WTC11 (cell line): ENCODE measurements at regions not wholly inside any gene's neighbourhood (a gene's known extent, or its start where the extent isn't known, plus 50 kb on each side); places are given as distances from the start of the nearest gene placed in this dataset.

ENCODE experiments used
- ATAC-seq: fragments of 200-7000 bp; cut with Tn5 transposase; 2 replicates; pipeline ENCODE4 v1.10.0; 2021; ENCODE audit warnings: mild to moderate bottlenecking, moderate library complexity
- CTCF ChIA-PET: fragments of 300-600 bp; sonication (Branson Sonifier 250); formaldehyde crosslinking; loops from one replicate; lab custom pipeline; 2021; ENCODE audit warnings: antibody characterized with exemption; lab: Charles Lee
- POLR2A ChIA-PET: fragments of 350-600 bp; sonication (Branson Sonifier 250); formaldehyde crosslinking; loops from one replicate; lab custom pipeline; 2021; ENCODE audit warnings: antibody characterized with exemption; lab: Charles Lee
- DNase-seq: peaks from one replicate; pipeline ENCODE4 v3.0.0; 2021; ENCODE audit warnings: low spot score
- H3K27ac Mint-ChIP-seq: 2 replicates; pipeline ENCODE4 v1.8.0; 2021; ENCODE audit warnings: mixed read lengths
- H3K27me3 Mint-ChIP-seq: 2 replicates; pipeline ENCODE4 v1.8.0; 2021; ENCODE audit warnings: low read depth, mild to moderate bottlenecking, moderate library complexity, mixed read lengths
- H3K36me3 Mint-ChIP-seq: 2 replicates; pipeline ENCODE4 v1.8.0; 2021; ENCODE audit warnings: mixed read lengths
- H3K4me1 Mint-ChIP-seq: 2 replicates; pipeline ENCODE4 v1.8.0; 2022; ENCODE audit warnings: mixed read lengths
- H3K4me3 Mint-ChIP-seq: 2 replicates; pipeline ENCODE4 v1.8.0; 2021; ENCODE audit warnings: mild to moderate bottlenecking, moderate library complexity, mixed read lengths
- H3K9me3 Mint-ChIP-seq: 2 replicates; pipeline ENCODE4 v1.8.0; 2021; ENCODE audit warnings: mixed read lengths
- AFF4 ChIP-seq: sonication (generic); formaldehyde crosslinking; IDR thresholded peaks from 2 replicates; pipeline ENCODE4 v1.8.1; 2023; ENCODE audit warnings: mild to moderate bottlenecking, missing genetic modification reagents, borderline replicate concordance
- ATF6 ChIP-seq: sonication (generic); formaldehyde crosslinking; IDR thresholded peaks from 2 replicates; pipeline ENCODE4 v1.8.1; 2023; ENCODE audit warnings: mild to moderate bottlenecking, missing genetic modification reagents
- FOXP1 ChIP-seq: sonication (generic); formaldehyde crosslinking; IDR thresholded peaks from 2 replicates; pipeline ENCODE4 v1.8.0; 2022; ENCODE audit warnings: missing genetic modification reagents, mild to moderate bottlenecking, moderate library complexity, borderline replicate concordance
- MAX ChIP-seq: sonication (generic); formaldehyde crosslinking; IDR thresholded peaks from 2 replicates; pipeline ENCODE4 v1.8.0; 2022; ENCODE audit warnings: mild to moderate bottlenecking, missing genetic modification reagents
- MYBL2 ChIP-seq: sonication (generic); formaldehyde crosslinking; IDR thresholded peaks from 2 replicates; pipeline ENCODE4 v1.8.1; 2023; ENCODE audit warnings: mild to moderate bottlenecking, moderate library complexity, missing genetic modification reagents
- NR2C2 ChIP-seq: sonication (generic); formaldehyde crosslinking; IDR thresholded peaks from 2 replicates; pipeline ENCODE4 v1.8.0; 2022; ENCODE audit warnings: mild to moderate bottlenecking, missing genetic modification reagents
- RELA ChIP-seq: sonication (generic); formaldehyde crosslinking; IDR thresholded peaks from 2 replicates; pipeline ENCODE4 v1.8.1; 2022; ENCODE audit warnings: missing genetic modification reagents, mild to moderate bottlenecking, borderline replicate concordance
- STAT6 ChIP-seq: sonication (generic); formaldehyde crosslinking; conservative IDR thresholded peaks from 2 replicates; pipeline ENCODE4 v1.8.1; 2023; ENCODE audit warnings: mild to moderate bottlenecking, low read depth, missing genetic modification reagents, moderate library complexity
- TEAD1 ChIP-seq: sonication (generic); formaldehyde crosslinking; IDR thresholded peaks from 2 replicates; pipeline ENCODE4 v1.8.0; 2022; ENCODE audit warnings: mild to moderate bottlenecking, missing genetic modification reagents
- USF1 ChIP-seq: sonication (generic); formaldehyde crosslinking; IDR thresholded peaks from 2 replicates; pipeline ENCODE4 v1.8.0; 2022; ENCODE audit warnings: mild to moderate bottlenecking, missing genetic modification reagents
- ZNF532 ChIP-seq: fragments of 250-450 bp; sonication (Bioruptor Pico); IDR thresholded peaks from 2 replicates; pipeline ENCODE4 v1.9.0; 2021; ENCODE audit warnings: mild to moderate bottlenecking, borderline replicate concordance
- TF ChIP-seq, protein P1 (sequence below): fragments of 250-450 bp; sonication (Bioruptor Pico); IDR thresholded peaks from 2 replicates; pipeline ENCODE4 v1.8.0; 2021; ENCODE audit warnings: mild to moderate bottlenecking

GRCh38 chr1:219669042-219669441 lies 56.1 kb upstream of the ZC3H11B start:
- TF ChIP-seq MAX (CRISPR knock-in tag) (no peak), MYBL2 (no peak), TEAD1 (no peak), ZNF532 (no peak), FOXP1 (CRISPR knock-in tag) (no peak), USF1 (no peak), AFF4 (CRISPR knock-in tag) (no peak), NR2C2 (CRISPR knock-in tag) (no peak), RELA (CRISPR knock-in tag) (no peak), STAT6 (no peak), ATF6 (CRISPR knock-in tag) (no peak)
- TF ChIP-seq, protein P1, sequence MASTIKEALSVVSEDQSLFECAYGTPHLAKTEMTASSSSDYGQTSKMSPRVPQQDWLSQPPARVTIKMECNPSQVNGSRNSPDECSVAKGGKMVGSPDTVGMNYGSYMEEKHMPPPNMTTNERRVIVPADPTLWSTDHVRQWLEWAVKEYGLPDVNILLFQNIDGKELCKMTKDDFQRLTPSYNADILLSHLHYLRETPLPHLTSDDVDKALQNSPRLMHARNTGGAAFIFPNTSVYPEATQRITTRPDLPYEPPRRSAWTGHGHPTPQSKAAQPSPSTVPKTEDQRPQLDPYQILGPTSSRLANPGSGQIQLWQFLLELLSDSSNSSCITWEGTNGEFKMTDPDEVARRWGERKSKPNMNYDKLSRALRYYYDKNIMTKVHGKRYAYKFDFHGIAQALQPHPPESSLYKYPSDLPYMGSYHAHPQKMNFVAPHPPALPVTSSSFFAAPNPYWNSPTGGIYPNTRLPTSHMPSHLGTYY (CRISPR knock-in tag): no peak
- no peaks in the 10 kb centered on the region for H3K9me3 Mint-ChIP-seq
- H3K27me3 Mint-ChIP-seq: no peaks in the 10 kb centered on the region
- ChIA-PET POLR2A (no interaction called here), CTCF (interaction anchor here (3.9 kb wide), 1 partner anchor 143 kb away, joined by 16 read pairs; no protein-coding TSS in a partner anchor)
- no peaks in the 10 kb centered on the region for H3K36me3 Mint-ChIP-seq
- H3K27ac Mint-ChIP-seq: no peak overlapping the region
- H3K4me1 Mint-ChIP-seq: no peaks in the 10 kb centered on the region
- no peak overlapping the region for H3K4me3 Mint-ChIP-seq
- ATAC-seq: no peak
- DNase-seq: no peak
